ENCODE measurements at regions not wholly inside any gene's neighbourhood (a gene's known extent, or its start where the extent isn't known, plus 50 kb on each side); places are given as distances from the start of the nearest gene placed in this dataset.

DNA sequence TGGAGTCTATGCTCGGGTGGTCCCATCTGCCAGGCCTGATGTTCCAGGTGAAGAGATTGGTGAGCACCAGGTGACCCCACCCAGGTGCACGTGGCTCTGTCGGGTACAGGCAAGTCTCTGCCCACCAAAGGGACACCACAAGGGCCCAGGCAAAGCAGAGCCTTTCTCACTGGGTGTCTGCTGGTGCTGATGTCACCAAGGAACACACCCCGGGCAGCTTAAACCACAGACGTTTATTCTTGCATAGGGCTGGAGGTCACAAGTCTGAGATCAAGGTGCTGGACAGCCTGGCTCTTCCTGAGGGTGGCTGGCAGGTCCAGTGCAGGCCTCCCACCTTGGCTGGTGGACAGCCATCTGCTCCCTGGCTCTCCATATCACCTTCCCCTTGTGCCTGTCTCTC lies 100.7 kb upstream of the CD93 start:
- H3K36me3 ChIP-seq (ENCODE audit: insufficient read depth), result no peaks in the 10 kb centered on the region
- no peak overlapping the region for H3K4me2 ChIP-seq
- no peaks in the 10 kb centered on the region for H3K4me1 ChIP-seq (ENCODE audit: insufficient read depth)
- H3K27ac Mint-ChIP-seq, result no peak overlapping the region
- H2AFZ ChIP-seq, result no peak overlapping the region
- ATAC-seq, result no peak
- no peak for DNase-seq (ENCODE audit: low spot score)
- H3K36me3 Mint-ChIP-seq (ENCODE audit: low read depth), result peaks cover 5% of the 10 kb centered on the region; the same call in 2 of the 3 replicates
- H3K27me3 Mint-ChIP-seq (ENCODE audit: insufficient read depth, low read depth, poor library complexity), result no peaks in the 10 kb centered on the region
- H3F3A ChIP-seq (replicated peaks; ENCODE audit: low read depth), result no peaks in the 10 kb centered on the region
- H3K9me3 Mint-ChIP-seq, result peaks cover 26% of the 10 kb centered on the region
- no peaks in the 10 kb centered on the region; the same call in 1 of the 2 replicates for H3K9me2 ChIP-seq (ENCODE audit: insufficient read depth)
- no peaks in the 10 kb centered on the region for H4K20me1 ChIP-seq (replicated peaks; ENCODE audit: insufficient read depth)
- no peaks in the 10 kb centered on the region for H3K79me2 ChIP-seq (replicated peaks; ENCODE audit: insufficient read depth)
- H3K4me3 ChIP-seq, result no peak overlapping the region
- H3K27ac ChIP-seq (ENCODE audit: low read depth), result no peak overlapping the region
- TF ChIP-seq JUNB (IDR thresholded peaks at IDR 0.05; ENCODE audit: unreplicated experiment), result no peak
- no peak for TF ChIP-seq POLR2AphosphoS5 (IDR thresholded peaks at IDR 0.05; ENCODE audit: low read depth)
- TF ChIP-seq, protein P1, sequence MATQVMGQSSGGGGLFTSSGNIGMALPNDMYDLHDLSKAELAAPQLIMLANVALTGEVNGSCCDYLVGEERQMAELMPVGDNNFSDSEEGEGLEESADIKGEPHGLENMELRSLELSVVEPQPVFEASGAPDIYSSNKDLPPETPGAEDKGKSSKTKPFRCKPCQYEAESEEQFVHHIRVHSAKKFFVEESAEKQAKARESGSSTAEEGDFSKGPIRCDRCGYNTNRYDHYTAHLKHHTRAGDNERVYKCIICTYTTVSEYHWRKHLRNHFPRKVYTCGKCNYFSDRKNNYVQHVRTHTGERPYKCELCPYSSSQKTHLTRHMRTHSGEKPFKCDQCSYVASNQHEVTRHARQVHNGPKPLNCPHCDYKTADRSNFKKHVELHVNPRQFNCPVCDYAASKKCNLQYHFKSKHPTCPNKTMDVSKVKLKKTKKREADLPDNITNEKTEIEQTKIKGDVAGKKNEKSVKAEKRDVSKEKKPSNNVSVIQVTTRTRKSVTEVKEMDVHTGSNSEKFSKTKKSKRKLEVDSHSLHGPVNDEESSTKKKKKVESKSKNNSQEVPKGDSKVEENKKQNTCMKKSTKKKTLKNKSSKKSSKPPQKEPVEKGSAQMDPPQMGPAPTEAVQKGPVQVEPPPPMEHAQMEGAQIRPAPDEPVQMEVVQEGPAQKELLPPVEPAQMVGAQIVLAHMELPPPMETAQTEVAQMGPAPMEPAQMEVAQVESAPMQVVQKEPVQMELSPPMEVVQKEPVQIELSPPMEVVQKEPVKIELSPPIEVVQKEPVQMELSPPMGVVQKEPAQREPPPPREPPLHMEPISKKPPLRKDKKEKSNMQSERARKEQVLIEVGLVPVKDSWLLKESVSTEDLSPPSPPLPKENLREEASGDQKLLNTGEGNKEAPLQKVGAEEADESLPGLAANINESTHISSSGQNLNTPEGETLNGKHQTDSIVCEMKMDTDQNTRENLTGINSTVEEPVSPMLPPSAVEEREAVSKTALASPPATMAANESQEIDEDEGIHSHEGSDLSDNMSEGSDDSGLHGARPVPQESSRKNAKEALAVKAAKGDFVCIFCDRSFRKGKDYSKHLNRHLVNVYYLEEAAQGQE (IDR thresholded peaks at IDR 0.05; ENCODE audit: unreplicated experiment), result no peak
- no peaks in the 10 kb centered on the region for H3K4me1 Mint-ChIP-seq
- no peaks in the 10 kb centered on the region for H3K27me3 ChIP-seq (ENCODE audit: insufficient read depth)
- H3K4me3 Mint-ChIP-seq, result no peak overlapping the region

GRCh38 chr20:23180451-23180921 lies 94.4 kb upstream of the CD93 start:
- Histone ChIP-seq H3K36me3 (ENCODE audit: insufficient read depth) (no peaks in the 10 kb centered on the region), H2AFZ (no peak overlapping the region), H3F3A (replicated peaks; ENCODE audit: low read depth) (no peaks in the 10 kb centered on the region), H3K27ac (ENCODE audit: low read depth) (no peak overlapping the region), H3K9me2 (ENCODE audit: insufficient read depth) (no peaks in the 10 kb centered on the region), H3K4me1 (ENCODE audit: insufficient read depth) (no peaks in the 10 kb centered on the region), H3K4me3 (no peak overlapping the region), H3K4me2 (no peak overlapping the region), H4K20me1 (replicated peaks; ENCODE audit: insufficient read depth) (no peaks in the 10 kb centered on the region), H3K79me2 (replicated peaks; ENCODE audit: insufficient read depth) (no peaks in the 10 kb centered on the region), H3K27me3 (ENCODE audit: insufficient read depth) (no peaks in the 10 kb centered on the region)
- no peaks in the 10 kb centered on the region for H3K27me3 Mint-ChIP-seq (ENCODE audit: insufficient read depth, low read depth, poor library complexity)
- no peak for DNase-seq (ENCODE audit: low spot score)
- peaks cover 16% of the 10 kb centered on the region for H3K9me3 Mint-ChIP-seq
- peaks cover 2% of the 10 kb centered on the region; the same call in 1 of the 3 replicates for H3K36me3 Mint-ChIP-seq (ENCODE audit: low read depth)
- no peak for ATAC-seq
- H3K27ac Mint-ChIP-seq, result no peak overlapping the region
- no peaks in the 10 kb centered on the region for H3K4me1 Mint-ChIP-seq
- H3K4me3 Mint-ChIP-seq, result no peak overlapping the region
- no peak for TF ChIP-seq EZH2phosphoT487 (IDR thresholded peaks at IDR 0.05; ENCODE audit: unreplicated experiment)
- TF ChIP-seq ZNF331 (CRISPR knock-in tag; IDR thresholded peaks at IDR 0.05; ENCODE audit: low read depth), result no peak
- TF ChIP-seq, protein P2, sequence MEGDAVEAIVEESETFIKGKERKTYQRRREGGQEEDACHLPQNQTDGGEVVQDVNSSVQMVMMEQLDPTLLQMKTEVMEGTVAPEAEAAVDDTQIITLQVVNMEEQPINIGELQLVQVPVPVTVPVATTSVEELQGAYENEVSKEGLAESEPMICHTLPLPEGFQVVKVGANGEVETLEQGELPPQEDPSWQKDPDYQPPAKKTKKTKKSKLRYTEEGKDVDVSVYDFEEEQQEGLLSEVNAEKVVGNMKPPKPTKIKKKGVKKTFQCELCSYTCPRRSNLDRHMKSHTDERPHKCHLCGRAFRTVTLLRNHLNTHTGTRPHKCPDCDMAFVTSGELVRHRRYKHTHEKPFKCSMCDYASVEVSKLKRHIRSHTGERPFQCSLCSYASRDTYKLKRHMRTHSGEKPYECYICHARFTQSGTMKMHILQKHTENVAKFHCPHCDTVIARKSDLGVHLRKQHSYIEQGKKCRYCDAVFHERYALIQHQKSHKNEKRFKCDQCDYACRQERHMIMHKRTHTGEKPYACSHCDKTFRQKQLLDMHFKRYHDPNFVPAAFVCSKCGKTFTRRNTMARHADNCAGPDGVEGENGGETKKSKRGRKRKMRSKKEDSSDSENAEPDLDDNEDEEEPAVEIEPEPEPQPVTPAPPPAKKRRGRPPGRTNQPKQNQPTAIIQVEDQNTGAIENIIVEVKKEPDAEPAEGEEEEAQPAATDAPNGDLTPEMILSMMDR (conservative IDR thresholded peaks at IDR 0.05; ENCODE audit: low read depth in 2 of 2), result no peak
- no peak for TF ChIP-seq EZH2 (IDR thresholded peaks at IDR 0.05; ENCODE audit: low read depth, unreplicated experiment)
- TF ChIP-seq STAT1 (IDR thresholded peaks at IDR 0.05; ENCODE audit: unreplicated experiment), result no peak
- TF ChIP-seq, protein P3, sequence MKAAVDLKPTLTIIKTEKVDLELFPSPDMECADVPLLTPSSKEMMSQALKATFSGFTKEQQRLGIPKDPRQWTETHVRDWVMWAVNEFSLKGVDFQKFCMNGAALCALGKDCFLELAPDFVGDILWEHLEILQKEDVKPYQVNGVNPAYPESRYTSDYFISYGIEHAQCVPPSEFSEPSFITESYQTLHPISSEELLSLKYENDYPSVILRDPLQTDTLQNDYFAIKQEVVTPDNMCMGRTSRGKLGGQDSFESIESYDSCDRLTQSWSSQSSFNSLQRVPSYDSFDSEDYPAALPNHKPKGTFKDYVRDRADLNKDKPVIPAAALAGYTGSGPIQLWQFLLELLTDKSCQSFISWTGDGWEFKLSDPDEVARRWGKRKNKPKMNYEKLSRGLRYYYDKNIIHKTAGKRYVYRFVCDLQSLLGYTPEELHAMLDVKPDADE (IDR thresholded peaks at IDR 0.05), result no peak
- no peak for TF ChIP-seq JUNB (IDR thresholded peaks at IDR 0.05; ENCODE audit: unreplicated experiment)
- TF ChIP-seq POLR2AphosphoS5 (IDR thresholded peaks at IDR 0.05; ENCODE audit: low read depth), result no peak
